Ishikawa (cell line): ENCODE measurements at regions not wholly inside any gene's neighbourhood (a gene's known extent, or its start where the extent isn't known, plus 50 kb on each side); places are given as distances from the start of the nearest gene placed in this dataset.

Source experiments
- CEBPB ChIP-seq: IDR thresholded peaks from 2 replicates; pipeline ENCODE4 v1.6.1; 2012
- EP300 ChIP-seq: IDR thresholded peaks from 2 replicates; pipeline ENCODE4 v1.6.1; 2012; ENCODE audit warnings: borderline replicate concordance
- FOXM1 ChIP-seq: IDR thresholded peaks from 2 replicates; pipeline ENCODE4 v1.6.1; 2012; ENCODE audit warnings: low read depth, borderline replicate concordance
- MAX ChIP-seq: IDR thresholded peaks from 2 replicates; pipeline ENCODE4 v1.6.1; 2012
- NFIC ChIP-seq: IDR thresholded peaks from 2 replicates; pipeline ENCODE4 v1.6.1; 2012
- RAD21 ChIP-seq: IDR thresholded peaks from 2 replicates; pipeline ENCODE4 v1.6.1; 2012; ENCODE audit warnings: low read depth
- REST ChIP-seq: IDR thresholded peaks from 2 replicates; pipeline ENCODE4 v1.6.1; 2012; ENCODE audit warnings: low read depth, mild to moderate bottlenecking
- TAF1 ChIP-seq: IDR thresholded peaks from 2 replicates; pipeline ENCODE4 v1.6.1; 2012; ENCODE audit warnings: low read depth, mild to moderate bottlenecking
- USF1 ChIP-seq: IDR thresholded peaks from 2 replicates; pipeline ENCODE4 v1.6.1; 2012
- YY1 ChIP-seq: IDR thresholded peaks from 2 replicates; pipeline ENCODE4 v1.6.1; 2012; ENCODE audit warnings: low read depth

- TF ChIP-seq CEBPB (no peak), FOXM1 (no peak), EP300 (no peak), MAX (no peak), TAF1 (no peak), REST (no peak), YY1 (no peak), RAD21 (no peak), NFIC (no peak), USF1 (no peak)
Measured at GRCh38 chr5:159438092-159438491, 107.8 kb upstream of the IL12B start.
